Transverse colon (tissue), 4 donors: ENCODE measurements at regions not wholly inside any gene's neighbourhood (a gene's known extent, or its start where the extent isn't known, plus 50 kb on each side); places are given as distances from the start of the nearest gene placed in this dataset.

Experiments
- DNase-seq: peaks from one replicate; pipeline ENCODE4 v3.0.0-alpha.2; 2019
- H3K27ac ChIP-seq, 4 donors: fragments of 200-600 bp; sonication (generic); 2 replicates each; pipeline ENCODE4 v1.5.1; 2016 to 2018; ENCODE audit warnings: inconsistent platforms in 4 of 4
- H3K27me3 ChIP-seq: fragments of 200-600 bp; sonication (generic); 2 replicates; pipeline ENCODE4 v1.5.1; 2017; ENCODE audit warnings: inconsistent platforms
- H3K36me3 ChIP-seq, 4 donors: fragments of 200-600 bp; sonication (generic); 2 replicates each; pipeline ENCODE4 v1.5.1; 2017 to 2019; ENCODE audit warnings: inconsistent platforms in 4 of 4
- H3K4me1 ChIP-seq, 4 donors: fragments of 200-600 bp; sonication (generic); 2 replicates each; pipeline ENCODE4 v1.5.1; 2017 to 2020; ENCODE audit warnings: inconsistent platforms in 4 of 4
- H3K4me3 ChIP-seq, 4 donors: fragments of 200-600 bp; sonication (generic); 1 replicate in 1 of 4; 2 replicates in 3 of 4; pipeline versions ENCODE4 v1.5.1 to v1.6.1; 2017 to 2019; ENCODE audit warnings: inconsistent platforms in 4 of 4
- H3K9me3 ChIP-seq, 2 donors: fragments of 200-600 bp; sonication (generic); 2 replicates each; pipeline ENCODE4 v1.5.1; 2017 to 2019; ENCODE audit warnings: inconsistent platforms in 2 of 2
- EP300 ChIP-seq: sonication (generic); formaldehyde crosslinking; IDR thresholded peaks from one replicate; pipeline ENCODE4 v1.6.1; 2017; ENCODE audit warnings: antibody characterized with exemption, low read depth
- POLR2A ChIP-seq: fragments of 450-650 bp; IDR thresholded peaks from one replicate; pipeline ENCODE4 v1.6.1; 2016; ENCODE audit warnings: antibody characterized with exemption, mild to moderate bottlenecking, moderate library complexity
- POLR2AphosphoS5 ChIP-seq, 3 donors: sonication (generic); formaldehyde crosslinking; IDR thresholded peaks; one replicate each; pipeline ENCODE4 v1.6.1; 2016; ENCODE audit warnings: antibody characterized with exemption in 3 of 3
- WGBS, 2 donors: methylation state at CpG; one replicate each; pipeline ENCODE4 v1.1.5; 2018; ENCODE audit warnings: low coverage in 1 of 2; 5-methylcytosine and 5-hydroxymethylcytosine counted together
- in situ Hi-C, 4 donors: fragments of 200-750 bp; cut with MboI; loops; one replicate each; pipeline versions ENCODE4 v1.15.0 to v1.15.1; 2017; ENCODE audit warnings: low sequenced_read_pairs in 3 of 4, low pct_ligation_motif_present in 1 of 4, low pct_unique_long_range_greater_than_20kb in 1 of 4
- intact Hi-C: fragments of 100-400 bp; cut with DNase I; formaldehyde crosslinking; loops from one replicate; pipeline ENCODE4 v1.15.1; 2023; ENCODE audit warnings: low total_unique reads
- TF ChIP-seq, protein P1 (sequence below), 5 experiments: fragments of 200-600 bp in 3 of 5; fragments of 450-650 bp in 2 of 5; sonication (generic) in 3 of 5; IDR thresholded peaks; 1 replicate in 2 of 5; 2 replicates in 3 of 5; pipeline ENCODE4 v1.5.1; 2016 to 2017; ENCODE audit warnings: antibody characterized with exemption in 5 of 5, inconsistent platforms in 3 of 5, mild to moderate bottlenecking in 2 of 5, moderate library complexity in 1 of 5

DNA sequence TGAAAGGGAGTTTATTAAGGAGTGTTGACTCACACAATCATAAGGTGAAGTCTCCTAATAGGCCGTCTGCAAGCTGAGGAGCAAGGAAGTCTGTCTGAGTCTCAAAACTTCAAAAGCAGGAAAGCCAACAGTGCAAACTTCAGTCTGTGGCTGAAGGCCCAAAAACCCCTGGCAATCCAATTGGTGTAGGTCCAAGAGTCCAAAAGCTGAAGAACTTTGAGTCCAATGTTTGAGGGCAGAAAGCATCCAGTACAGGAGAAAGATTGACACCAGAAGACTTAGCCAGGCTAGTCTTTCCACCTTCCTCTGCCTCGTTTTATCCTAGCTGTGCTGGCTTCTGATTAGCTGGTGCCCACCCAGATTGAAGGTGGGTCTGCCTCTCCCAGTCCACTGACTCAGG lies 535.2 kb downstream of the ARAP2 start:
- TF ChIP-seq, protein P1, sequence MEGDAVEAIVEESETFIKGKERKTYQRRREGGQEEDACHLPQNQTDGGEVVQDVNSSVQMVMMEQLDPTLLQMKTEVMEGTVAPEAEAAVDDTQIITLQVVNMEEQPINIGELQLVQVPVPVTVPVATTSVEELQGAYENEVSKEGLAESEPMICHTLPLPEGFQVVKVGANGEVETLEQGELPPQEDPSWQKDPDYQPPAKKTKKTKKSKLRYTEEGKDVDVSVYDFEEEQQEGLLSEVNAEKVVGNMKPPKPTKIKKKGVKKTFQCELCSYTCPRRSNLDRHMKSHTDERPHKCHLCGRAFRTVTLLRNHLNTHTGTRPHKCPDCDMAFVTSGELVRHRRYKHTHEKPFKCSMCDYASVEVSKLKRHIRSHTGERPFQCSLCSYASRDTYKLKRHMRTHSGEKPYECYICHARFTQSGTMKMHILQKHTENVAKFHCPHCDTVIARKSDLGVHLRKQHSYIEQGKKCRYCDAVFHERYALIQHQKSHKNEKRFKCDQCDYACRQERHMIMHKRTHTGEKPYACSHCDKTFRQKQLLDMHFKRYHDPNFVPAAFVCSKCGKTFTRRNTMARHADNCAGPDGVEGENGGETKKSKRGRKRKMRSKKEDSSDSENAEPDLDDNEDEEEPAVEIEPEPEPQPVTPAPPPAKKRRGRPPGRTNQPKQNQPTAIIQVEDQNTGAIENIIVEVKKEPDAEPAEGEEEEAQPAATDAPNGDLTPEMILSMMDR (IDR thresholded peaks at IDR 0.05), result no peak
- TF ChIP-seq EP300, result no peak
- no peak for TF ChIP-seq POLR2AphosphoS5 (IDR thresholded peaks at IDR 0.05)
- TF ChIP-seq POLR2A, result no peak
- Histone ChIP-seq H3K4me1 (no peaks in the 10 kb centered on the region), H3K9me3 (peaks cover 6 to 14% of the 10 kb centered on the region in 2 donors), H3K27me3 (no peaks in the 10 kb centered on the region), H3K36me3 (no peaks in the 10 kb centered on the region), H3K27ac (no peak overlapping the region), H3K4me3 (no peak overlapping the region)
- DNase-seq, result no peak
- in situ Hi-C loops, result no loop called here
- WGBS, 2 donors, result 69 to 80% methylated on average over 1 to 2 of the region's 2 CpGs
- intact Hi-C loops, result no loop called here

DNA sequence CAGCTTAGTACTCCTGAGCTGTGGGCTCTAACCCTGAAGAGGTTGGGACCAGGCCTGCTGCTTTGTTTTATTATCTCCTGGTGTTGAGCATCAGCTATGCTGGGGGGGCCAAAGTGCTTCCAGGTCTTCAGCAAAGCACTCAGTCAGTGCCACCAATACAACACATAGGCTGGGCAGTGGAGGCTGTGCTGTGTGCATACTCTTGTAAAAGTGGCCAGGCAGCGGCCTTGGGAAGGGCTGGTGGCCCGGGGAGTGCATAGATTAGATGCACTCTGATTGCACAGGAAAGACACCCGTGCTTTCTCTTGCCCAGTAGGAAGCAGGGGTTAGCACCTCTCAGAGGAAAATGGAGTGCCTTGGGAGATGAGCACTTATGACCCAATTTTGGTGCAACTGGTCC lies 534.0 kb downstream of the ARAP2 start:
- no peaks in the 10 kb centered on the region for H3K36me3 ChIP-seq
- peaks cover 6 to 20% of the 10 kb centered on the region in 2 donors for H3K9me3 ChIP-seq
- no peaks in the 10 kb centered on the region for H3K27me3 ChIP-seq
- TF ChIP-seq POLR2A (no peak), EP300 (no peak), POLR2AphosphoS5 (IDR thresholded peaks at IDR 0.05) (no peak)
- TF ChIP-seq, protein P1 (IDR thresholded peaks at IDR 0.05), result no peak
- DNase-seq, result no peak
- no peak overlapping the region for H3K27ac ChIP-seq
- WGBS, 2 donors, result 75% methylated on average over 2 of the region's 3 CpGs; no CpG with 5 or more reads in 1 of the 2 donors
- H3K4me1 ChIP-seq, result no peaks in the 10 kb centered on the region
- in situ Hi-C loops (no loop called here), intact Hi-C loops (no loop called here)
- H3K4me3 ChIP-seq, result no peak overlapping the region

DNA sequence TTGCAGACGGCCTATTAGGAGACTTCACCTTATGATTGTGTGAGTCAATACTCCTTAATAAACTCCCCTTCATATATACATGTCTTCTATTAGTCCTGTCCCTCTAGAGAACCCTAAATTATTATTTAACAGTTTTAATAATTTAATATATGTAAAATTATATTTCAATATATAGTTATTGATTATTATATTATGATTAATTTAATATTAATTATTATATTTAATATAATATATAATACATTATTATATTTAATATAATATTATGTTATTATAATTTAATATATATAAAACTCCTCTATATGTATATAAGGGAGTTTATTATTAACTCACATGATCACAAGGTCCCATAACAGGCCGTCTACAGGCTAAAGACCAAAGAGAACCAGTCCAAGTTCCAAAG lies 533.2 kb downstream of the ARAP2 start:
- WGBS, 2 donors, result 73 to 91% methylated on average over 2 of the region's 2 CpGs
- Histone ChIP-seq H3K27me3 (no peaks in the 10 kb centered on the region), H3K4me1 (no peaks in the 10 kb centered on the region), H3K9me3 (peaks cover 6 to 20% of the 10 kb centered on the region in 2 donors), H3K36me3 (no peaks in the 10 kb centered on the region), H3K27ac (no peak overlapping the region), H3K4me3 (no peak overlapping the region)
- no peak for DNase-seq
- TF ChIP-seq POLR2AphosphoS5 (IDR thresholded peaks at IDR 0.05) (no peak), POLR2A (no peak), EP300 (no peak)
- TF ChIP-seq, protein P1 (IDR thresholded peaks at IDR 0.05), result no peak
- in situ Hi-C loops (no loop called here), intact Hi-C loops (no loop called here)

DNA sequence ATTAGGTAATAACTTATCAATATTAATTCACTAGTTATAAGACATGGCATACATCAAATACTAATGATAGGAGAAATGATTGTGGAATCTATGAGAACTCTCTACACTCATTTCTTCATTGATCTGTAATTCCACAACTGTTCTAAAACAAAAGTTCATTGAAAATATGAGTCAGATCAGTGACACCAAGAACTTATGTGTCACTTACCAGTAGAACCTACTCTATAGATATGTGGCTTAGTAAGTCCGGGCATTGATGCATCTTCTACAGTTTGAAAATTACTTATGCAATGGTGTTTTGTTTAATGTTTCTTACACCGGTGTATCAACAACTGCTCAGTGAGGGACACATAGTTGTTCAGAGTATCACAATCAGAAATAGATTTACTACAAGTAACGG lies 520.3 kb downstream of the ARAP2 start:
- no peaks in the 10 kb centered on the region for H3K36me3 ChIP-seq
- intact Hi-C loops, result no loop called here
- H3K4me3 ChIP-seq, result no peak overlapping the region
- 87 to 92% methylated on average over 3 of the region's 3 CpGs for WGBS, 2 donors
- in situ Hi-C loops, result no loop called here
- H3K27me3 ChIP-seq, result no peaks in the 10 kb centered on the region
- H3K9me3 ChIP-seq, result no peaks in the 10 kb centered on the region
- no peaks in the 10 kb centered on the region for H3K4me1 ChIP-seq
- H3K27ac ChIP-seq, result no peak overlapping the region
- TF ChIP-seq POLR2AphosphoS5 (IDR thresholded peaks at IDR 0.05), result no peak
- TF ChIP-seq POLR2A, result no peak
- no peak for TF ChIP-seq EP300
- TF ChIP-seq, protein P1 (IDR thresholded peaks at IDR 0.05), result no peak
- no peak for DNase-seq
